ENCODE measurements at regions not wholly inside any gene's neighbourhood (a gene's known extent, or its start where the extent isn't known, plus 50 kb on each side); places are given as distances from the start of the nearest gene placed in this dataset.

- TF ChIP-seq ZBTB49 (CRISPR knock-in tag; IDR thresholded peaks at IDR 0.05; ENCODE audit: borderline replicate concordance) (no peak), KLF6 (CRISPR knock-in tag; IDR thresholded peaks at IDR 0.05) (no peak), ZFP62 (CRISPR knock-in tag; IDR thresholded peaks at IDR 0.05) (no peak)
Observed at GRCh38 chr1:230578616-230579015, 63.7 kb upstream of the COG2 start (continued).

- Histone ChIP-seq H4K20me1 (ENCODE audit: insufficient read depth, low read length) (no peaks in the 10 kb centered on the region), H3K9me3 (ENCODE audit: low read length) (peaks cover 3% of the 10 kb centered on the region; the same call in 1 of the 2 replicates), H3K9ac (ENCODE audit: insufficient read depth, low read depth, low read length) (no peak overlapping the region), H2AFZ (ENCODE audit: low read length) (no peak overlapping the region), H3K4me2 (ENCODE audit: low read depth, low read length) (no peak overlapping the region), H3K36me3 (replicated peaks in 1 of 2; ENCODE audit: control insufficient read depth in 1 of 2, insufficient read depth in 2 of 2, low read length in 2 of 2) (no peaks in the 10 kb centered on the region), H3K4me3 (replicated peaks in 1 of 3; ENCODE audit: insufficient read depth in 1 of 3, low read depth in 2 of 3, low read length in 3 of 3) (no peak overlapping the region), H3K4me1 (ENCODE audit: insufficient read depth, low read length) (peaks cover 9% of the 10 kb centered on the region), H3K79me2 (ENCODE audit: insufficient read depth, low read length) (no peaks in the 10 kb centered on the region), H3K27ac (ENCODE audit: extremely low read length, insufficient read depth, low read length) (no peak overlapping the region), H3K27me3 (ENCODE audit: control insufficient read depth in 1 of 2, insufficient read depth in 2 of 2, low read length in 2 of 2) (peaks cover 0 to 5% of the 10 kb centered on the region in 2 experiments; a peak in 2 of 5 replicates)
- in situ Hi-C loops (cut with HindIII; ENCODE audit: extremely low pct_ligation_motif_present, low pct_unique_long_range_greater_than_20kb) = no loop called here
- ChIA-PET CTCF (ENCODE audit: low intra/inter-chr PET ratio, low total read pairs) (no interaction called here), POLR2A (no interaction called here)
- intact Hi-C loops (cut with micrococcal nuclease; ENCODE audit: unreplicated experiment) = no loop called here
- FAIRE-seq (no peak), ATAC-seq (no peak), DNase-seq (ENCODE audit: low spot score) (no peak)
- TF ChIP-seq HMGA1 (CRISPR knock-in tag; conservative IDR thresholded peaks at IDR 0.05) = no peak
- TF ChIP-seq, protein P1, sequence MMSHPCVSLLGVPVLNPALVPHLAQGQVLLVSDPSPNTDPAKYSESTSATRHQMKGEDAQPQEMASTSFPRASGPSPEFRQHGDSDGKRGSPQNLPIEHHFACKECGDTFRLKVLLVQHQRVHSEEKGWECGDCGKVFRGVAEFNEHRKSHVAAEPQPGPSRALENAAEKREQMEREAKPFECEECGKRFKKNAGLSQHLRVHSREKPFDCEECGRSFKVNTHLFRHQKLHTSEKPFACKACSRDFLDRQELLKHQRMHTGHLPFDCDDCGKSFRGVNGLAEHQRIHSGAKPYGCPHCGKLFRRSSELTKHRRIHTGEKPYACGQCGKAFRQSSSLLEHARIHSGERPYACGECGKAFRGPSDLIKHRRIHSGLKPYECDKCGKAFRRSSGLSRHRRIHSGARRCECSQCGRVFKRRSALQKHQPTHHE (CRISPR knock-in tag; IDR thresholded peaks at IDR 0.05; ENCODE audit: borderline replicate concordance) = no peak
- no peak for TF ChIP-seq ZBTB26 (CRISPR knock-in tag; IDR thresholded peaks at IDR 0.05; ENCODE audit: borderline replicate concordance)
- TF ChIP-seq ZFY (CRISPR knock-in tag; IDR thresholded peaks at IDR 0.05) = no peak
- 28% methylated on average over 3 of the region's 3 CpGs for WGBS (ENCODE audit: low lambda C conversion rate)
- BruUV-seq (replicated peaks) = no TSS peak
Observed at GRCh38 chr1:230577537-230577936, 64.7 kb upstream of the COG2 start.

Measured in HepG2 (cell line).